H9 (cell line): ENCODE measurements at regions not wholly inside any gene's neighbourhood (a gene's known extent, or its start where the extent isn't known, plus 50 kb on each side); places are given as distances from the start of the nearest gene placed in this dataset.

Experiments used
- DNase-seq: peaks from one replicate; pipeline ENCODE4 v3.0.0-alpha.2; 2017
- H2AFZ ChIP-seq: one replicate; pipeline ENCODE4 v1.6.1; 2013; ENCODE audit warnings: mild to moderate bottlenecking, low read length, control low read depth, moderate library complexity
- H2AK5ac ChIP-seq: 2 replicates; pipeline ENCODE4 v1.6.1; 2013; ENCODE audit warnings: low read length, control low read depth, mixed read lengths; ENCODE audit not compliant: insufficient read length
- H2BK120ac ChIP-seq: one replicate; pipeline ENCODE4 v1.6.1; 2013; ENCODE audit warnings: low read depth, mild to moderate bottlenecking, low read length, control low read depth, inconsistent platforms; ENCODE audit not compliant: poor library complexity, severe bottlenecking
- H2BK12ac ChIP-seq: 2 replicates; pipeline ENCODE4 v1.6.1; 2013; ENCODE audit warnings: low read length, control low read depth, mixed read lengths, low read depth; ENCODE audit not compliant: insufficient read length
- H2BK15ac ChIP-seq: 2 replicates; pipeline ENCODE4 v1.6.1; 2013; ENCODE audit warnings: low read depth, low read length, control low read depth
- H2BK20ac ChIP-seq: one replicate; pipeline ENCODE4 v1.6.1; 2013; ENCODE audit warnings: low read depth, mild to moderate bottlenecking, low read length, control low read depth, inconsistent platforms; ENCODE audit not compliant: poor library complexity, severe bottlenecking
- H2BK5ac ChIP-seq: 2 replicates; pipeline ENCODE4 v1.6.1; 2013; ENCODE audit warnings: low read length, control low read depth, mixed read lengths; ENCODE audit not compliant: insufficient read length
- H3K14ac ChIP-seq: 2 replicates; pipeline ENCODE4 v1.6.1; 2013; ENCODE audit warnings: low read length, control low read depth; ENCODE audit not compliant: insufficient read depth
- H3K18ac ChIP-seq: 2 replicates; pipeline ENCODE4 v1.6.1; 2013; ENCODE audit warnings: low read depth, mild to moderate bottlenecking, mixed read lengths, low read length, control low read depth; ENCODE audit not compliant: insufficient read length
- H3K23ac ChIP-seq: 2 replicates; pipeline ENCODE4 v1.6.1; 2013; ENCODE audit warnings: low read length, control low read depth, mixed read lengths, low read depth; ENCODE audit not compliant: insufficient read length
- H3K23me2 ChIP-seq: 2 replicates; pipeline ENCODE4 v1.6.1; 2013; ENCODE audit warnings: low read depth, mild to moderate bottlenecking, mixed read lengths, low read length, control low read depth; ENCODE audit not compliant: insufficient read length, poor library complexity, severe bottlenecking
- H3K27ac ChIP-seq: 2 replicates; pipeline ENCODE4 v1.5.1; 2013; ENCODE audit warnings: low read length, control low read depth, mixed read lengths, low read depth; ENCODE audit not compliant: insufficient read length
- H3K27me3 ChIP-seq: 2 replicates; pipeline ENCODE4 v1.6.1; 2013; ENCODE audit warnings: low read length, control low read depth, inconsistent platforms; ENCODE audit not compliant: insufficient read depth
- H3K4ac ChIP-seq: 2 replicates; pipeline ENCODE4 v1.6.1; 2013; ENCODE audit warnings: low read depth, mild to moderate bottlenecking, control low read depth, inconsistent platforms, low read length, moderate library complexity
- H3K4me1 ChIP-seq: 2 replicates; pipeline ENCODE4 v1.6.1; 2013; ENCODE audit warnings: low read length, control low read depth, inconsistent platforms; ENCODE audit not compliant: insufficient read depth
- H3K4me2 ChIP-seq: 2 replicates; pipeline ENCODE4 v1.6.1; 2013; ENCODE audit warnings: low read length, control low read depth, mixed read lengths; ENCODE audit not compliant: insufficient read length, insufficient read depth
- H3K56ac ChIP-seq: 2 replicates; pipeline ENCODE4 v1.6.1; 2013; ENCODE audit warnings: low read depth, mild to moderate bottlenecking, mixed read lengths, low read length, control low read depth; ENCODE audit not compliant: insufficient read length
- H3K79me1 ChIP-seq: 2 replicates; pipeline ENCODE4 v1.6.1; 2013; ENCODE audit warnings: low read depth, mild to moderate bottlenecking, moderate library complexity, low read length, control low read depth, inconsistent platforms; ENCODE audit not compliant: insufficient read depth, poor library complexity, severe bottlenecking
- H3K79me2 ChIP-seq: 2 replicates; pipeline ENCODE4 v1.6.1; 2013; ENCODE audit warnings: low read length, control low read depth, inconsistent platforms; ENCODE audit not compliant: insufficient read depth
- H3K9ac ChIP-seq: 2 replicates; pipeline ENCODE4 v1.6.1; 2013; ENCODE audit warnings: low read length, control low read depth, mixed read lengths; ENCODE audit not compliant: insufficient read length; ENCODE audit errors: extremely low read depth
- H3K9me3 ChIP-seq: one replicate; pipeline ENCODE4 v1.6.1; 2013; ENCODE audit warnings: low read depth, low read length, inconsistent platforms; ENCODE audit not compliant: control insufficient read depth
- H3T11ph ChIP-seq: one replicate; pipeline ENCODE4 v1.6.1; 2013; ENCODE audit warnings: mild to moderate bottlenecking, low read length, control low read depth, inconsistent platforms
- H4K20me1 ChIP-seq: one replicate; pipeline ENCODE4 v1.6.1; 2013; ENCODE audit not compliant: control insufficient read depth, insufficient read length, insufficient read depth
- H4K5ac ChIP-seq: 2 replicates; pipeline ENCODE4 v1.6.1; 2013; ENCODE audit warnings: low read depth, mild to moderate bottlenecking, mixed read lengths, low read length, control low read depth; ENCODE audit not compliant: insufficient read length
- H4K8ac ChIP-seq: replicated peaks from 2 replicates; pipeline ENCODE4 v1.6.1; 2013; ENCODE audit warnings: low read length, control low read depth, mixed read lengths, low read depth; ENCODE audit not compliant: insufficient read length
- H4K91ac ChIP-seq: 2 replicates; pipeline ENCODE4 v1.6.1; 2013; ENCODE audit warnings: low read depth, mild to moderate bottlenecking, moderate library complexity, mixed read lengths, low read length, control low read depth; ENCODE audit not compliant: insufficient read length
- H3K27ac Mint-ChIP-seq, 3 experiments: 2 replicates in 2 of 3; 3 replicates in 1 of 3; pipeline ENCODE4 v1.8.0; 2020 to 2021; ENCODE audit warnings: mixed read lengths in 3 of 3, mild to moderate bottlenecking in 1 of 3, moderate library complexity in 1 of 3
- H3K27me3 Mint-ChIP-seq: 2 replicates; pipeline ENCODE4 v1.8.0; 2021; ENCODE audit warnings: low read depth, mild to moderate bottlenecking, moderate library complexity, mixed read lengths
- H3K36me3 Mint-ChIP-seq, 3 experiments: 2 replicates in 2 of 3; 3 replicates in 1 of 3; pipeline ENCODE4 v1.8.0; 2020 to 2021; ENCODE audit warnings: low read depth in 3 of 3, mixed read lengths in 3 of 3; ENCODE audit not compliant: insufficient read depth in 1 of 3
- H3K4me1 Mint-ChIP-seq, 2 experiments: 2 replicates each; pipeline ENCODE4 v1.8.0; 2020; ENCODE audit warnings: mixed read lengths in 2 of 2
- H3K4me3 Mint-ChIP-seq, 2 experiments: 2 replicates in 1 of 2; 3 replicates in 1 of 2; pipeline ENCODE4 v1.8.0; 2020 to 2021; ENCODE audit warnings: mild to moderate bottlenecking in 2 of 2, mixed read lengths in 2 of 2, moderate library complexity in 1 of 2
- H3K9me3 Mint-ChIP-seq, 2 experiments: 2 replicates in 1 of 2; 3 replicates in 1 of 2; pipeline ENCODE4 v1.8.0; 2020; ENCODE audit warnings: mild to moderate bottlenecking in 2 of 2, mixed read lengths in 2 of 2, moderate library complexity in 1 of 2
- WGBS: extraction: QIAGEN DNeasy Blood & Tissue Kit; methylation state at CpG from one replicate; pipeline ENCODE4 v1.1.7; 2013; ENCODE audit warnings: missing lambda C conversion rate, low lambda C conversion rate, mixed read lengths; ENCODE audit not compliant: insufficient read length; ENCODE audit errors: extremely low coverage; 5-methylcytosine and 5-hydroxymethylcytosine counted together
- TF ChIP-seq, protein P1 (sequence below): fragments of 200-600 bp; sonication (generic); conservative IDR thresholded peaks from 3 replicates; pipeline ENCODE4 v1.8.0; 2021; ENCODE audit warnings: antibody characterized with exemption, mild to moderate bottlenecking

DNA sequence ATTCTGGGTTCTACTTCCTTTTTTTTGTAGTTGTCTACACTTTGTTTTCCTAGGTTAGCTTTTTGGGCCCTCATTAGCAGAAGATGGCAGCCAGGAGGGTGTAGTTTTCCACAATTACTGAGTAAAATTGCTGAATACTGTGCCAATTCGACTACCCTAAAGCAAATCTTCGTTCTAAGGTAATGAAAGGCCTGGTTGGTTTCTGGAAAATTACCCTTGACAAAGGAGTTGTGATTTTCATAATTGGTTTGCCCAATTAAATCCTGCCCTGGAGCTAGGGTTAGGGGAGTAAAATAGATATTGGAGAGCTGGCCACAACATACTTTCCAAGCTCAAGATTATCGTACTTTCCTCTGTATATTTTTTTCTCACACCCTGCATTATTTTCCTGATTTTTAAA is 293.0 kb downstream of the OXSM start:
- peaks cover 17 to 27% of the 10 kb centered on the region in 2 experiments for H3K9me3 Mint-ChIP-seq
- no peak overlapping the region for H4K8ac ChIP-seq
- H2BK120ac ChIP-seq = no peak overlapping the region
- no peak overlapping the region for H3T11ph ChIP-seq
- no peak overlapping the region for H3K4me3 Mint-ChIP-seq
- no CpG with 5 or more reads among the region's 3 CpGs for WGBS
- no peak overlapping the region for H2BK15ac ChIP-seq
- H3K4me2 ChIP-seq = no peak overlapping the region
- H4K5ac ChIP-seq = no peak overlapping the region
- no peak overlapping the region for H3K9ac ChIP-seq
- no peak overlapping the region for H3K56ac ChIP-seq
- H4K91ac ChIP-seq = no peak overlapping the region
- DNase-seq = no peak
- H3K4ac ChIP-seq = no peak overlapping the region
- H2BK5ac ChIP-seq = no peak overlapping the region
- H3K79me2 ChIP-seq = no peaks in the 10 kb centered on the region
- H3K9me3 ChIP-seq = peaks cover 10% of the 10 kb centered on the region
- H3K4me1 ChIP-seq = no peaks in the 10 kb centered on the region
- H3K27ac Mint-ChIP-seq = no peak overlapping the region
- no peak overlapping the region for H3K18ac ChIP-seq
- no peak overlapping the region for H2BK20ac ChIP-seq
- no peaks in the 10 kb centered on the region for H3K4me1 Mint-ChIP-seq
- no peak overlapping the region for H3K23ac ChIP-seq
- no peaks in the 10 kb centered on the region for H3K23me2 ChIP-seq
- peaks cover 3 to 12% (median 9%) of the 10 kb centered on the region in 3 experiments for H3K36me3 Mint-ChIP-seq
- TF ChIP-seq, protein P1, sequence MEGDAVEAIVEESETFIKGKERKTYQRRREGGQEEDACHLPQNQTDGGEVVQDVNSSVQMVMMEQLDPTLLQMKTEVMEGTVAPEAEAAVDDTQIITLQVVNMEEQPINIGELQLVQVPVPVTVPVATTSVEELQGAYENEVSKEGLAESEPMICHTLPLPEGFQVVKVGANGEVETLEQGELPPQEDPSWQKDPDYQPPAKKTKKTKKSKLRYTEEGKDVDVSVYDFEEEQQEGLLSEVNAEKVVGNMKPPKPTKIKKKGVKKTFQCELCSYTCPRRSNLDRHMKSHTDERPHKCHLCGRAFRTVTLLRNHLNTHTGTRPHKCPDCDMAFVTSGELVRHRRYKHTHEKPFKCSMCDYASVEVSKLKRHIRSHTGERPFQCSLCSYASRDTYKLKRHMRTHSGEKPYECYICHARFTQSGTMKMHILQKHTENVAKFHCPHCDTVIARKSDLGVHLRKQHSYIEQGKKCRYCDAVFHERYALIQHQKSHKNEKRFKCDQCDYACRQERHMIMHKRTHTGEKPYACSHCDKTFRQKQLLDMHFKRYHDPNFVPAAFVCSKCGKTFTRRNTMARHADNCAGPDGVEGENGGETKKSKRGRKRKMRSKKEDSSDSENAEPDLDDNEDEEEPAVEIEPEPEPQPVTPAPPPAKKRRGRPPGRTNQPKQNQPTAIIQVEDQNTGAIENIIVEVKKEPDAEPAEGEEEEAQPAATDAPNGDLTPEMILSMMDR = no peak
- no peaks in the 10 kb centered on the region for H3K27me3 ChIP-seq
- no peak overlapping the region for H3K27ac ChIP-seq
- H3K27me3 Mint-ChIP-seq = no peaks in the 10 kb centered on the region; the same call in 1 of the 2 replicates
- no peak overlapping the region for H2AFZ ChIP-seq
- no peak overlapping the region for H2AK5ac ChIP-seq
- no peak overlapping the region for H2BK12ac ChIP-seq
- no peaks in the 10 kb centered on the region for H4K20me1 ChIP-seq
- no peaks in the 10 kb centered on the region for H3K79me1 ChIP-seq
- no peak overlapping the region for H3K14ac ChIP-seq
